ENCODE measurements at regions not wholly inside any gene's neighbourhood (a gene's known extent, or its start where the extent isn't known, plus 50 kb on each side); places are given as distances from the start of the nearest gene placed in this dataset.
"Not testable (repeated sequence)": the region's sequence is repeated elsewhere in the genome, so short reads cannot be mapped to it uniquely, and the experiment has no call there.

DNA sequence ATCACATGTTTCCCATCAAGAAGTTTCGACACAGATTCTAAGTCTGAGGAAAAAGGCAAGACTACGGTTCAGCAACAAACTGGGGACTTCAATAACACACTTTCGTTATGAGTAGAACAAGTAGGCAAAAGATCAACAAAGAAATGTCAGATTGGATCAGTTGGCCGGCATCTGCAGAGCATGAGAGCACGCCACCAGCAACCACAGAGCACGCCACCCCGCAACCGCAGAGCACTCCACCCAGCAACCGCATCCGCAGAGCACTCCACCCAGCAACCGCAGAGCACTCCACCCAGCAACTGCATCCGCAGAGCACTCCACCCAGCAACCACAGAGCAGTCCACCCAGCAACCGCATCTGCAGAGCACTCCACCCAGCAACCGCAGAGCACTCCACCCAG lies 89.7 kb upstream of the FAM20C start:
- DNase-seq: no peak

DNA sequence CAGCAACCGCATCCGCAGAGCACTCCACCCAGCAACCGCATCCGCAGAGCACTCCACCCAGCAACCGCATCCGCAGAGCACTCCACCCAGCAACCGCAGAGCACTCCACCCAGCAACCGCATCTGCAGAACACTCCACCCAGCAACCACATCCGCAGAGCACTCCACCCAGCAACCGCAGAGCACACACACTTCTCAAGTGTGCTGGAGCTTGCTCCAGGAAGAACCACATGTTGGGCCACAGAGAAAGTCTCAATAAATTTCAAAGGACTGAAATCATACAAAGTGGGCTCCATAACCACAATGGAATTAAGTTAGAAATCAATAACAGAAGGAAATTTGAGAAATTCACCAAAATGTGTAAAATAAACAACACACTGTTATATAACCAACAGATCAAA lies 88.4 kb upstream of the FAM20C start:
- not testable (repeated sequence) for DNase-seq

DNA sequence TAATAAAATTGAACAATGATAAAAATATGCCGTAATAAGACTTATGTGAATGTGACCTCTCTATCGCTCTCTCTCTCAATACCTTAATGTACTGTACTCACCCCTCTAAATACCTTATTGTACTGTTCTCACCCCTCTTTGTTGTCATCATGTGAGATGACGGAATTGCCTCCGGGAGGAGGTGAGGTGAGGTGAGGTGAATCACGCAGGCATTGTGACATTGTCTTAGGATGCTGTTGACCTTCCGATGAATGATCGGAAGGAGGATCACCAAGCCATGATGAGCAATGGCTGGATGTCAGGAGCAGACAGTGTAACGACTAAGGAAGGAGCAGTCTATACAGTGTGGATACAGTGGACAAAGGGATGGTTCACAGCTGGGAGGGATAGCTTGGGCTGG lies 87.4 kb upstream of the FAM20C start:
- DNase-seq: no peak

DNA sequence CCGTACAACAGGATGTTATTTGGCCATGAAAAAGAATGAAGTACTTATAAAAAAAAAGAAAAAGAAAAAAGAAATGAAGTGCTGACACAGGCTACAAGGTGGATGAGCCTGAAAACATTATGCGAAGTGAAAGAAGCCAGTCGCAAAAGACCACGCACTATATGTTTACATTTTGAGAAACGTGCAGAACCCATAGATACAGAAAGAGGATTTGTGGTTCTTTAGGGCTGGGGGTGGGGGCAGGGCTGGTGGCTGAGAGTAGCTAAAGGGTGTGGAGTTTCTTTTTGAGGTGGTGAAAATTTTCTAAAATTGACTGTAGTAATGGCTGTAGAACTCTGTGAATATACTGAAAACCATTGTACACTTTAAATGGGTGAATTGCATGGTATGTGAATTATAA lies 86.0 kb upstream of the FAM20C start:
- DNase-seq: no peak

DNA sequence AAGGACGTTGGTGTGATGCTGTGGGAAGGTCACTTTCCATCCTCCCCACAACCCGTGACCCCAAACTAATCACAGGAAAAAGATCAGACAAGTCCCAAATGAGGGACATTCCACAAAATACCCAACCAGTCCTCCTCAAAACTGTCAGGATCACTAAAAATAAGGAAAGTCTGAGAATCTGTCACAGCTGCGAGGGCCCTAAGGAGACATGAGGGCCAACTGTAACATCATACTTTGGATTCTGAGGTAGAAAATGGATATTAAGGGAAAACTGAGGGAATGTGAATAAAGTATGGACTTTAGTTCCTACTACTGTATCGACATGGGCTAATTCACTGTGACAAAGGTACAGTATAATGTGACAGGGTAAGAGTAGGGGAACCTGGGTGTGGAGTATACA lies 85.1 kb upstream of the FAM20C start:
- DNase-seq: no peak

DNA sequence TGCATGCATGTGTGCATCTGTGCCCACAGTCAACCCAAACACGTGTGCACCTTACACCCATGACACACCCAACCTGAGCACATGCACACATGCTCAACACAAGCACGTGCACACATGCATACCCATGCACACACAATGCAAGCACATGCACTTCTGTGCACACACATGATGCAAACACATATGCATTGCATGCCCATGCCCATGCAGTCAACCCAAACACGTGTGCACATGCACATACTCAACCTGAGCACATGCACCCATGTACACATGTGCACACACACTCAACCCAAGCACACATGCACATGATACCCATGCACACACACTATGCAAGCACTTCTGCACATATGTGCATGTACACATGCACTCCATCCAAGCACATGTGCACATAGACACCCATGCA lies 84.5 kb upstream of the FAM20C start:
- DNase-seq: no peak

DNA sequence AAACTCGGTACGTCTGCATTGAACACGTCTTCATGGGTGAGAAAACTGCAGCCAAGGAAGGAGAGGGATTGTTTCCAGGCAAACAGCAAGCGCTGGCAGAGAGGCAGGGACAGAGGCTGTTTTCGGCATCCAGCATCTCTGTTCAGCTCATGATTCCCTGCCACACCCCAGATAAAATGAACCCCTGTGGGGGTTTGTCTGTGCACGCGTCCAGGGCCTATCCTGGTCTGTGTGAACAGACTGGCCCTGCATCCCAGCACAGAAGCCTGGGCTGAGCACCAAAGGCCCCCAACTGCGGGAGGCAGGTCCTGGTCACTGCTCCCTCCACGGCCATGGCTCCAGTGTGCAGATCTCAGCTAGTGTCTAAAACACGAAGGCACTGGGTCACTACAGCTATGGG lies 83.3 kb upstream of the FAM20C start:
- no peak for DNase-seq

DNA sequence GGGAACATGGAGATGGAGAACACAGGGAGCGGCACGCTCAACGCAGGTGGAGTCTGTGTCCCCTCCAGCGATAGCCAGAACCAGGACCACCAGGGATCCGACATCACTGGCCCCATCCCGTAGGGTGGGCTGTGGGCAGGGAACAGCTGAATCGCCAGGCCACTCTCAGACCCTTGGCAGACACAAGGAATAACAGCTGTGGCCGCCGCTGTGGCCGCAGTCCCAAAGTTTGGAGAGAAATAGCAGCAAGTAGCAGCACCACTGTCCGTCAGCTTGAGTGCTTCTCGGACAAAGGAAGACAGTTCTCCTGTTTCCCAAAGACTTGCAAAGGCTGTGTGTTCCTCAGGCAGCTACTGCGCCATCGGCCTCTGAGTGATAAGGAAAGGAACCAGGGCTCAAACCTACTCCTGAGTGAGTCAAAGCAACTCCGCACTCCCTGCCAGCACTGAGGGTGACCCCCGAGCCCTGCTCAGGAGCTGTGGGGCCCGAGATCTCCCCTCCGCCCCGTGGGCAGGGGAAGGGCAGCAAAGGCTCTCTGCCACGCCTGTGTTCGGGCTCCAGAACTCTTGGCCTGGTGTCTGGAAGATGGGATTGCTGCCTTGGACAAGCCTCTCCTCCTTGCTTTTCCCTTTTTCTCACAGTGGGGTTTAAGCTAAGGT lies 82.3 kb upstream of the FAM20C start:
- DNase-seq: no peak

DNA sequence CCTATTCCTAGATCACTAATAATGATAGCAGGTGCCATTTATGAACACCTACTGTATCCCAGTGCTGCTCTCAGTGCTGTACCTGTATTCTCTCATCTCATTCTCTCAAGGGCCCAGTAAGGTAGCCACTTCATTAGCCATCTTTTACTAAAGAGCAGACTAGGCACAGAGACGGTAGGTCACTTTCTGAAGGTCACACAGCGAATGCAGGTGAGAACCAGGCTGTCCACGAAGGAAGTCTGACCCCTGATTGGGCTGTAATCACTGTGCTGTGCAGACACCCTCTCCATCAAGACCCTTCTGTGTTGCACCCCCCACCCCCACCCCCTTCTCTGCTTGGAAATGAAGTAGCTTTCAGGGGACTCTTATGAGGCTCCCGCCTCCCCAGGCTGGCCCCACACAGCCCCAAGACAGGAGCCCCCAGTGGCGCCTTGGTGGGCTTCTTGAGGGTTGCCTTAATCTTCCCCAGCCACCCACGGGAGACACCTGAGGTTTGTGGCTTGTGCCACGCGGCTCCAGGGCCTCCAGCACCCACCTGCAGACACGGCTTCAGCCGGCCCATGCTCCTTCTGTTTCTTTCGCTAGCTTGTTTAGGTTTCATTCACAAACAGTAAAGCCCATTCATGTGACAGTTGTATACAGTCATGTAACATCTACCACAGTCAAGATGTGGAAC lies 81.7 kb upstream of the FAM20C start:
- no peak for DNase-seq

DNA sequence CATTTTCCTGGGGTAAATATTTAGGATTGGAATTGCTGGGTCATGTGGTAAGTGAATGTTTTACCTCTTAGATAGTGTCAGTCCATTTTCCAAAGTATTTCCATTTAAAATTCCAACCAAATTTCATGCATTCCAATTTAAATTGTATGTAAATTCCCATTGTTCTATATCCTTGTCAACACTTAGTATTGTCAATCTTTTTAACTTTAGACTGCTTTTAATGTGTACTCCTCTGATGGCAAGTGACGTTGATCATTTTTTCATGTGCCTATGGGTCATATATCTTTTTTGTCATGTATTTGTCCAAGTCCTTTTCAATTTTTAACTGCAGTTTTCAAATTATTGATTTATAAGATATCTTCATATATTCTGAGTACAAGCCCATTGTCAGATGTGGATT lies 80.8 kb upstream of the FAM20C start:
- no peak for DNase-seq

DNA sequence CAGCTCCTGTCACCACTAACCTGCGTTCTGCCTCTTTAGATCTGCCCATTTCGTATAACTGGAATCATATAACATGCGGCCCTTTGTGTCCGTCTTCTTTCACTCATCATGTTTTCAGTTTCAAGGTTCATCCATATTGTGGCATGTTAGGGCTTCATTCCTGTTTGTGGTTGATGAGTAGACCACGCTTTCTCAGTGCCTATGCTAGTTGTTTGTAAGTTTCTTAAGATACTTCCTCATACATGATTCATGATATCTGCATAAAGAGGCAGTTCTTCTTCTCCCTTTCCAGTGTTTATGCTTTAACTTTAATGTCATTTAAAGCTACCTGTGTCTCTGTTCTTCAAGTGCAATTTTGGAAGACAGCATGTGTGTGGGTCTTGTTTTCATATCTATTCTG lies 79.5 kb upstream of the FAM20C start:
- no peak for DNase-seq

DNA sequence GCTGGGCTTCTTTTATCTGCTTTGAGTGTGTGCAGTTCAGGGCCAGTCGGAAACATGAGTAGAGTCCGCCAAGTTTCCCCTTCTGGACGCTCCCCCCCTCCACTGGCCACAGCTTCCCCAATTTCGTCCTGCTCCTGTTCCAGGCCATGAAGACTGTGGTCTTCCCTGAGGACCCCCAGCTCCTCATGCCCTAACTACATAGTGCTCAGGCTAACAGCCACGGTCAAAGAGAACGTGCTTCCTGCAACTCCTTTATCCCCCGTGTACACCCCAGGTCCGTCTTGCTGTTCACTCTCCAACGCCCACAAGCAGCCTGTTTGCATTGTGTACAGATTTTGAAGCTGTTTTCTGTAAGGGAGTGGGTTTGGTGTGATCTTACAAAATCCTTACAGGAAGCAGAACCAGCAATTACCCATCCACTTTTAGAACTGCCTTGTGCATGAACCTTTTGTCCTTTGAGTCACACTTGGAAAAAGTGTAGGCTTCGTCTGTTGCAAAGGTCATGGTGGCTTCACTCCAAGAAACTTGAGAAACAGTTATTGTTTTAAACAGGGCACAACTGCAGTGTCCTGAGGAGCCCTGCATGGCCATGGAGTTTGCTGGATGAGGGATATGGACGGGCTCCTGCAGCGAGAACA lies 77.0 kb upstream of the FAM20C start:
- no peak for DNase-seq

DNA sequence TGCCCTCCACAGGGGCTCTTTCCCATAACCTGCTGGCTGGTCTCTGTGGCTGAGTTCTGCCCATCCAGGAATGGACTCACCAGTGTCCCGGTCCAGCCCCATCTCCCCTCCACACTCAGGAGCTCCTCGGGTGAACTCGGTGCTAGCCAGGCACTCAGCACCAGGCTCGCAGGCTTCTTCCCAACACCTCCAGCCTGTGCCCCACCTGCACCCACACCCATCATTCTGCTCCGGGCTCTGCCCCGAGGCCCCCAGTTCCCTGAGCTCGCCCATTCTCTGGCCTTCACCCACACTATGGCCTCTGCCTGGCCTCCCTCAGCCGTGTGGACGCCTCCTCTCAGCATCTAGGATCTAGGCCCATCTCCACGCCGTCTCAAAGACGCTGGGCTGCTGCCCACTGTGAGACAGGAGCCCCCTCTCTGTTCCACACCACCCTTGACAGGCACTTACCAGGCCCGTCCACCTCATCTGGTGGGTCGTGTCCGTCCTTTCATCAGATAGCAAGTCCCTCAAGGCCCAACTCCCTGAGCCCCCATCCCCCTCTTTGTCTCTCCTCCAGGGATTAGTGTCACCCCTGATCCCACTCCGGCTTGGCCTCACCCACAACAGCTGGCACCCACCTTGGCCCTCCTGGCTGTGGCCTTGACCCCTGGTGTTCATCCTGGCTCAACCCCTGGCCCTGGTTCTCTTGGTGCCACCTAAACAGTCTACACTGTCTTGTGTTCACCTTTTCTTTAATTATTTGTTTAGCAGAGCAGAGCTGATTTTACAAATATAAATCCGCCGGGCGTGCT lies 76.0 kb upstream of the FAM20C start:
- no peak for DNase-seq

DNA sequence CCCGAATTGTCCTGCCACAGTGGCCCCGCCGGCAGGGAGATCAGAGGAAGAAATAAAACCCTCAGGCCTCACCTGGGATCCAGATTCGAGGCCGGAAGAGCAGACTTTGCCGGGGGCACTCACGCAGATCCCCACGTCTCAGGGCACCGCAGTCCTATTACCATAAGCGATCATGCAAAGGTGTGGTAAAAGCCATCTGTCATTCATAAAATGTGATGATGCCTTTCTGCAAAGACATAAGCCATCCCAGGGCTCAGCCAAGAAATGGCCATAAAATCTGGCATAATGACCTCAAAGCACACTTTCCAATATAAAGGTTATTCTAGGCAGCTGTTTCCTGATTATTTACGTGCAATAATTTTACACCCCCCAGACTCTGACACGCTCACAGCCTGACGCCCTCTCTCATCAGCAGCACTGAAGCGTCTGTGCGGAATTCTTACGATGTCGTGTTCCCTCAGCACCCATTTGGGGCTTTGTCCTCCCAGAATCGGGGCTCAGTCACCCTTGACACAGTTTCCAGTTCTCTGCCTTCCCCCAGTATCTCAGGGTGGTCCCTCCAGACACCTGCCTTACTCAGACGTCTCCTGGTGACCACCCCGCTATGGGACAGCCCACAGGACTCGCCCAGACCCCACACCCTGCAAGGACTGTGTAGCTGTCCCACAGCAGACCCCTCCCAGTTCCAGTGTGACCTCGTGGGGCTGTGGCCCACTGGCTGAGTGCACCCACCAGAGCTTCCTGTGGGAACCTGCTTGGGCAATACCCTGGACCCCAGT lies 74.3 kb upstream of the FAM20C start:
- no peak for DNase-seq

DNA sequence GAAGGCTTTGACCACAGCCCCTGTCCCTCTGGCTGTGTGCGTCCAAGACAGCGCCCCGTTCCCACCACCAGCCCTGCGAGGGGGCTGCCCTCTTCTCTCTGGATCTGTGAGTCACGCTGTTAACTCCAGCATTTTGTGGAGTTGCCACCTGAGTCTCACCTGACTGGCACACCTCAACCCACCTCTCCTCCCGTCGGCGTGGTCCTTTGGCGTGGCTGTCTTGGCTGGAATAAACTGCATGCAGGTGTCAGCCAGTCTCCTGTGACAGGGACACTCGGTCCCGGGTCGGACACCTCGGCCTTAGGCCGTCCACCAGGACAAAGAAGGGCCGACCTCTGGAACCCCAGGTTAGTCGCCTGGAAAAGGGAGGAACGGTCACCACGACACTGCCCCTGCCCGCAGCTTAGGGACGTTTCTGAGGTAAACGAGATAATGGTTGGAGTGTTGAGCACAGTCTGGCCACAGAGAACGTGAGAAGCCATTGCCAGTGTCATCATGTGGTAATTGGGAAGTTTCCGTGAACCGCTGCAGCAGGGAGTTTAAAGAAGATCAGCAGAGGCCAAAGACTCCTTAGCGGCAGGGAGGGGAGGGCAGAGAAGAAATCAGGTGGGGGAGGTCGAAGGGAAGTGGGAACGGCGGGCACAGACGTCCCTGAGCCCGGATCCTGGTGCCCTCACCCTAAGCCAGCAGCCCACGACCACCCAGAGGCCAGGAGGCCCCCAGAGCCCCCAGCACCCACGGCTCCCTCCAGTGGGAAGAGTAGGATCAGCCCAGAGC lies 73.6 kb upstream of the FAM20C start:
- DNase-seq: no peak

DNA sequence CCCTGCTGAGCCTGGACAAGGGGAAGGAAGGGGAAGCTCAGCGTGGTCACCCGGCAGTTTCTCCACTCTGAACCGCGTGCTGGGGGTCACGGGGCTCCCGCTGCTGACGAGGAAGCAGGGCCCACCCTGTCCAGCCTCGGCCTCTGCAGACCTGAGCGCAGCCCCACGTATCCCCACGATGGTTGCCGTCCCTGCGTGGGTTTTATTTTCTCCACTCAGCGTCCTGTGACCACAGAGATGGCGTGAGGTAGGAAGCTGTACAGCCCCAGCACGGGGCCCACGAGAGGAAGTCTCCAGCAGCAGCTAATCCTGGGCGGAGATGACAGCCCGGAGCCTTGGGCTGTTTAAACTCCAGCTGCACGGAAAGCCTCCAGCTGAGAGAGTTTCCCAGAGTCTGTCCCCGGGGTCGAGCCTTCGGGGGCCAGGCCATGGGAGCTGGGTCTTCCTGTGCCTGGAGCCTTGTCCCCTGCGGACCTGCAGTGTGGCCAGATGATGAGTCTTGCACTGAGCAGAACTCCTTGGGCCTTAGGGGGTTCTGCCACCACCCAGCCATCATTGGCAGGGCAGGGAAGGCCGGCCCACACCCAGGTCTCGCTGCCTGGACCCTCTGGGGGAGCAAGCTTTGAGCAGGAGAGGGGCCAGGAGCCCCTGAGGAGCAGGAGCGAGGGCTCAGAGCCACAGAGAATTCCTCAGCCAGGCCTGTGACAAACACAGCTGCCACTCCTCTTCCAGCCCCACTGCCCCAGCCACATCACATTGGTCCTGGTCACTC lies 72.8 kb upstream of the FAM20C start:
- no peak for DNase-seq

DNA sequence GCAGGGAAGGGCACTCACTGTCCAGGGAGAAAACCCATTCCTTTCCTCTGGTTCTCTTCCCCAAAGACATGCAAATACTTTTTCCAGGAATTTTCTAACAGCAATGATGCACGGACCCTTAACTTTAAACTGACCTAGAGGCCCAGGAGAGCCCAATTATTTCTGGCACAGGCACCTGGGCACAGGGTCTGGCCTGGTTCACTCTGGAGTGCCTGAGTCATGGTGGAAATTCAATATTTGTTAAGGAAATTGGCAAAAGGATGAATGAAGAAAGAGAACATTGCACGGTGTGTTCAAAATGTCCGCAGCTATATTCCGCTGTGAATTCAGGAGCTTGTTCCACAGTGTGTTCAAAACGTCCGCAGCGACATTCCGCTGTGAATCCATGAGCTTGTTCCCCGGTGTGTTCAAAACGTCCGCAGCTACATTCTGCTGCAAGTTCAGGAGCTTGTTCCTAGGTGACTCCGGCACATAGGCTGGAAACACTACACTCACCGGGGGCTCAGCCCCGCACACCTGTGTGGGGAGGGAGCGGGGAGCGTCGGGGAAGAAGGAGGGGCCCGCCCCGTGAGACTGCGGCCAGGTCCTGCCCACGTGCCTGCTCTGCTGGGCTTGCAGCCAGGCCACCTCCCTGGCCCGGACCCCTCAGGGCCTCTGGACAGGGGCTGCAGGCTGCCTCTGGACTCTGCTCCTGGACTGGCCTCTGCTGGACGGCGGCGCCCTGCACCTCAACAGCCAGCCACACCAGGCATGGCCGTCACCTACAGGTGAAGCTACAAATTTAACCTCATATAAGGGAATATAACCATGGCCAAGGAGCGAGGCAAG lies 72.0 kb upstream of the FAM20C start:
- DNase-seq: no peak

DNA sequence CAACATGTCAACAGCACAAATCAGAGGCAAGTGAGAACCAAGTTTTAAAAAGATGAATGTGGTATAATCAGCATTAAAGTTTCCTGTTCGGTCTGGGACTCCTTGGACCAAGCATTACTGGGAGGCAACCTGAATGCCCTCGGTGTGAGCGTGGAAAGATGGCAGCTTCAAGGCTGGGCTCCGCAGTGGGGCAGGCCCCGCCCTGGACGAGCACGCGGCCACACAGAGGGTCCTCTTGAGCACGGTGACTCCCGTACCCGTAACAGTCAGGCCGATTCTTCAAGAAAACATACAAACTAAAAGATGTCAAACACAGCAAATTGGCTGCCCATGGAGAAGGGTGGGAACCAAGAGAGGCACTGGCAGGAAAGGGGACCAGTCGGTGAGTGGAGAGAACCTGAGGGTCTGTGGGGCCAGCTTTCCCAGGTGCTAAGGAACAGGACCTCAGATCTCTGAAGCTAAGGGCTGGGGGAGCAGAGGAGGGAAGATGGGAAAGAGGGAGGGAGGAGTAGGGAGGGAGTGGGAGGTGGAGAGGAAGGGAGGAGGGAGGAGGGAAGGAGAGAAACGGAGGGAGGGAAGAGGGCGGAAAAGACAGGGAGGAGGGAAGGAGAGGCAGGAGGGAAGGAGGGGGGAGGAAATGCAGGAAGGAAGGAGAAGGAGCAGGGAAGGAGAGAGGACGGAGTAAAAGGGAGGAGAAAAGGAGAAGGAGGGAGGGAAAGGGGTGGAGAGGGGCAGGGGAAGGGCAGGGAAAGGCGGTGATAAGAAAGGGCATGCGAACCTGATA lies 71.2 kb upstream of the FAM20C start:
- DNase-seq: no peak

DNA sequence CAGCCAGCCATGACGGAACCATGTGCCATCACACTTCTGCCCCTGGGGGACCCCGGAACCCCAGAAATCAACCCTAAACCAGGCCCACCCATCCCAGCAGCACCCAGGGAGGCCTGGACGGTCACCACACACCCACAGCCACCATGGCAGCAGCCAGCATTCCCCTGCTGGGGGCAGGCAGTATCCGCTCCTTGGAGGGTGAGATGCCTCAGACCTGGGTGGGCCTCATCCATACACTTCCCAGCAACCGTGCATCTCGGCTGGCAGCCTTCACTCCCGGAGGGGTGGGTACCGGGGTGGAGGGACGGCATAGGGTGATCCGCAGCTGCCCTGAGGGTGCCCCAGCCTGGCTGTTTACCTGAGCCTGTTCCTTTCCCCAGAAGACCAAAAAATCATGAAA lies 69.1 kb upstream of the FAM20C start:
- DNase-seq: no peak

All from CD4-positive, alpha-beta T cell treated with Interleukin-15 for 1 hour (primary cell).